T-helper 17 cell (primary cell): ENCODE measurements at regions not wholly inside any gene's neighbourhood (a gene's known extent, or its start where the extent isn't known, plus 50 kb on each side); places are given as distances from the start of the nearest gene placed in this dataset.
A peak's percentile ranks its signal among the peaks of the same experiment; 100 is the strongest.
"Not testable (repeated sequence)": the region's sequence is repeated elsewhere in the genome, so short reads cannot be mapped to it uniquely, and the experiment has no call there.

Experiments
- ATAC-seq: fragments of 150-1000 bp; cut with Tn5 transposase; 2 replicates; pipeline ENCODE4 v1.10.0; 2021; ENCODE audit warnings: mild to moderate bottlenecking, moderate library complexity
- DNase-seq, 3 donors: peaks; one replicate each; pipeline versions ENCODE4 v3.0.0 to v3.0.0-alpha.2; 2020 to 2021
- H3K9me3 ChIP-seq: one replicate; pipeline ENCODE4 v1.7.0; 2013; ENCODE audit warnings: low read length, mild to moderate bottlenecking; ENCODE audit not compliant: control insufficient read depth, poor library complexity, severe bottlenecking
- H3K27ac Mint-ChIP-seq: one replicate; pipeline ENCODE4 v1.8.0; 2022; ENCODE audit warnings: mild to moderate bottlenecking, moderate library complexity, mixed read lengths
- H3K27me3 Mint-ChIP-seq: one replicate; pipeline ENCODE4 v1.8.0; 2022; ENCODE audit warnings: mixed read lengths
- H3K36me3 Mint-ChIP-seq: one replicate; pipeline ENCODE4 v1.8.0; 2022; ENCODE audit warnings: low read depth, mixed read lengths
- H3K4me1 Mint-ChIP-seq: one replicate; pipeline ENCODE4 v1.8.0; 2022; ENCODE audit warnings: mild to moderate bottlenecking, mixed read lengths
- H3K4me3 Mint-ChIP-seq: one replicate; pipeline ENCODE4 v1.8.0; 2022; ENCODE audit warnings: mild to moderate bottlenecking, moderate library complexity, mixed read lengths

DNA sequence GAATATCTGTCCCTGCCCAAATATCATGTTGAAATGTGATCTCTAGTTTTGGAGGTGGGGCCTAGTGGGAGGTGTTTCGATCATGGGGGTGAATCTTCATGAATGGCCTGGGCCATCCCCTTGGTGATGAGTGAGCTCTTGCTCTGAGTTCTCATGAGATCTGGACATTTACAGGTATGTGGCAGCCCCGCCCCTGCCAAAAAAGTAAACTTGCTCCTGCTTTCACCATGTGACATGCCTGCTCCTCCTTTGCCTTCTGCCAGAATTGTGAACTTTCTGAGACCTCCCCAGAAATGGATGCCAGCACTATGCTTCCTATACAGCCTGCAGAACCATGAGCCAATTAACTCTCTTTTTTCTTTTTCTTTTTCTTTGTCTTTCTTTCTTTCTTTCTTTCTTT, 229.3 kb downstream of the POTEG start:
- H3K4me1 Mint-ChIP-seq, H3K27me3 Mint-ChIP-seq, ATAC-seq, H3K36me3 Mint-ChIP-seq, H3K27ac Mint-ChIP-seq, H3K4me3 Mint-ChIP-seq, H3K9me3 ChIP-seq, DNase-seq: not testable (repeated sequence)

DNA sequence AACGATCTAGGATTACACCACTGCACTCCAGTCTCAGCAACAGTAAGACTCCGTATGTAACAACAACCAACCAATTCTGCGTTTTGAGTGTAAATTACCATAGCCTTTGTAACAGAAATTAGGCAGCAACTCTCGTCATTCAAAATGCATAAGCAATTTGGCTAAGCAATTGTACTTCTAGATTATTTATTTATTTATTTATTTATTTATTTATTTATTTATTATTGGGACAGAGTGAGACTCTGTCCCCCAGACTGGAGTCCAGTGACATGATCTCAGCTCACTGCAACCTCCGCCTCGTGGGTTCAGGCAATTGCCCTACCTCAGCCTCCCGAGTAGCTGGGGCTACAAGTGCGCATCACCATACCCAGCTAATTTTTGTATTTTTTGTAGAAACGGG, 217.7 kb downstream of the POTEG start:
- not testable (repeated sequence) for H3K27ac Mint-ChIP-seq, H3K4me3 Mint-ChIP-seq, H3K4me1 Mint-ChIP-seq, H3K27me3 Mint-ChIP-seq, H3K36me3 Mint-ChIP-seq, ATAC-seq, DNase-seq, H3K9me3 ChIP-seq

DNA sequence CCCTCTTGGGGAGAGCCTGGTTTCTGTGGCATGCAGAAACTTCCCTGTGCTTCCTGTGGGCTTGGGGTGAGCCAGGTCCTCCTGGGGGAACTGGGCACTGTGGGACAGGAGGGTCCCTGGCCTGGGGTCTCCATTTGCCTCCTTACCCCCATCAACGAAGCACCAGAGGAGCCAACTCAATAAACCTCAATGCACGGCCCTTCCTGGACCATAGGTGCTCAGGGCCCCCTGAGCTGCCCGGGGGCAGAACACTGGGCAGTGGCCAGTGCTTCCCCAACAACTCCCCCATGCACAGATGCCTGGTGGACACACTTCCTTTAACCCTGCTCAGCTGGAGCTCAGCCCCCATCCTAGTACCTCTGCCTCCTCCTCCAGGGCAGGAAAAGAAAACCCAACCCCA, 214.7 kb downstream of the POTEG start:
- H3K36me3 Mint-ChIP-seq, result not testable (repeated sequence)

DNA sequence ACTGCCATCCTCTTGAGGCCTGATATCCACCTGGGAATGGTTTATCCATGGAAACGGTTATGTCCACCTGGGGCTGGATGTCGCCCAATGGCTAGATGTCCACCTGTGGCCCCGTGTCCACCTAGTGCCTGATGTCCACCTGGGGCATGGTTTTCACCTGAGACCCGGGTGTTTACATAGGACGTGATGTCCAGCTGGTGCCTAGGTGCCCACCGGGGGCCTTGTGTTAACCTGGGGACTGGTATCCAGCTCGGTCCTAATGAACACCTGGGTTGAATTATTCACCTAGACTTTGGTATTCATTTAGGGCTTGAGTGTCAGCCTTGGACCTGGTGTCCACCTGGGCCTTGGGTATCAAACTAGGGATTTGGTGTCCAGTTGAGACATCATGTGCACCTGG, 202.7 kb downstream of the POTEG start:
- ATAC-seq, DNase-seq: not testable (repeated sequence)

More for the DNA sequence above, 214.7 kb downstream of the POTEG start:
- not testable (repeated sequence) for ATAC-seq, H3K27ac Mint-ChIP-seq, H3K9me3 ChIP-seq, H3K4me3 Mint-ChIP-seq, H3K27me3 Mint-ChIP-seq, H3K4me1 Mint-ChIP-seq, DNase-seq

DNA sequence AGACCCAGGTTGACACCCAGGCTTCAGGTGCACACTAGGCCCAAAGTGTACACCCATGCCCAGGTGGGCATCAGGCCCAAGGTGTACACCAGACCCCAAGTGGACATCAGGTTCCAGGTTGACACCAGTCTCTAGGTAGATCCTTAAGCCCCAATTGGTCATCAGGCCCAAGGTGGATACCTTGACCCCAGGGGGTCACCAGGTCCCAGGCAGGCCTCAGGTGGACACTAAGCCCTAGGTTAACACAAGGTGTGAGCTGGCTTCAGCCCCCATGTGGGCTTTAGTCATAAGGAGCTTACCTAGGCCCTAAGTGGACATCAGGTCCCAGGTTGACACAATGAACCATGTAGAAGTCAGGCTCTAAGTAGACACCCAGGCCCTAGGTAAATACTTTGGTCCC, 200.1 kb downstream of the POTEG start:
- H3K9me3 ChIP-seq, H3K27me3 Mint-ChIP-seq, ATAC-seq, DNase-seq, H3K4me3 Mint-ChIP-seq, H3K4me1 Mint-ChIP-seq, H3K36me3 Mint-ChIP-seq, H3K27ac Mint-ChIP-seq: not testable (repeated sequence)

More for the DNA sequence above, 202.7 kb downstream of the POTEG start:
- not testable (repeated sequence) for H3K9me3 ChIP-seq, H3K4me1 Mint-ChIP-seq, H3K4me3 Mint-ChIP-seq, H3K27me3 Mint-ChIP-seq, H3K27ac Mint-ChIP-seq, H3K36me3 Mint-ChIP-seq

DNA sequence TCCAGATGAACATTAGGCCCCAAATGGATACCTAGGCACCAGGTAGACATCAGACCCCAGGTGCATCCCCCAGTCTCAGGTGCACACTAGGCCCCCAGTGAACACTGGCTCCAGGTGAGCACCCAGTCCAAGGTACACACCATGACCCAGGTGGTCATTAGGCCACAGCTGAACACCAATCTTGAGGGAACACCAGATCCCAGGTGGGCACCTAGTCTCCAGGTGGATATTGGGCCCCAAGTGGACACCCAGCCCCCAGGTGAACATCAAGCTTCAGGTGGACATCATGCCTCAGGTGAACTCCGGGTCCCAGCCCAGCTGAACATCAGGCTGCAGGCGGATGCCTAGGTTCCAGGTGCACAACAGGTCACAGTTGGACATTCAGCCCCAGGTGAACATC, 196.5 kb downstream of the POTEG start:
- ATAC-seq, H3K27me3 Mint-ChIP-seq, H3K36me3 Mint-ChIP-seq, H3K27ac Mint-ChIP-seq, DNase-seq, H3K4me1 Mint-ChIP-seq, H3K4me3 Mint-ChIP-seq, H3K9me3 ChIP-seq: not testable (repeated sequence)

DNA sequence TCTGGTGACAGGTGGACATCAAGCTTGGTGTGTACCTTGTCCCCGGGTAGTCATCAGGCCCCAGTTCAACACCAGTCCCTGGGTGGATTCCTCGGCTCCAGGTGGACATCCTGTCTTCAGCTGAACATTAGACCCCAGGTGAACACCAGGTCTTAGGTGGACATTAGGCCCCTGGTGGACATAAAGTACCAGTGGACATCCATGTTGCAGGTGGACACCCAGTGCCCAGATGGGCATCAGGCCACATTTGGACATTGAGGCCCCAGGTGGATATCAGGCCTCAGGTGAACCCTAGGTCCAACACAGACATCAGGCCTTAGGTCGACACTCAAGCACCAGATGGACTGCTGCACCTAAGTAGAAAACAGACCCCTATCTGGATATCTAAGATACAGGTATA, 195.6 kb downstream of the POTEG start:
- H3K4me3 Mint-ChIP-seq, H3K27me3 Mint-ChIP-seq, H3K36me3 Mint-ChIP-seq, H3K27ac Mint-ChIP-seq, H3K4me1 Mint-ChIP-seq, DNase-seq, ATAC-seq, H3K9me3 ChIP-seq: not testable (repeated sequence)

DNA sequence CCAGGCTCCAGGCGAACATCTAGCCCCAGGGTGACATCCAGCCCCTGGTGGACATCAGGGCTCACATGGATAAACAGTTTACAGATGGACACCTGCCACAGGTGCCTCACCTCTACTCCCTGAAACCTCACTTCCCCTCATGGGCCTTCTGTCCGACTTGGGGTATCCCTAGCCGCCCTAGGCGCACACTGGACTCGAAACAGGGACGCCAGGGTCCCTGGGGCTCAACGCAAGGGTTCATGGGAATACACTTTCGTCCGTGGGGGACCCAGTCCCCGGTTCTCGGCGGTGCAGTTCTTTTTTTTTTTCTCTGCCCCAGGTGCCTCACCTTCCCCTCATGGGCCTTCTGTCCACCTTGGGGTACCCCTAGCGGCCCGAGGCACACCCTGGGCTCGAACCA, 194.2 kb downstream of the POTEG start:
- H3K27ac Mint-ChIP-seq, DNase-seq, H3K4me1 Mint-ChIP-seq, H3K4me3 Mint-ChIP-seq, H3K36me3 Mint-ChIP-seq, ATAC-seq, H3K27me3 Mint-ChIP-seq, H3K9me3 ChIP-seq: not testable (repeated sequence)

DNA sequence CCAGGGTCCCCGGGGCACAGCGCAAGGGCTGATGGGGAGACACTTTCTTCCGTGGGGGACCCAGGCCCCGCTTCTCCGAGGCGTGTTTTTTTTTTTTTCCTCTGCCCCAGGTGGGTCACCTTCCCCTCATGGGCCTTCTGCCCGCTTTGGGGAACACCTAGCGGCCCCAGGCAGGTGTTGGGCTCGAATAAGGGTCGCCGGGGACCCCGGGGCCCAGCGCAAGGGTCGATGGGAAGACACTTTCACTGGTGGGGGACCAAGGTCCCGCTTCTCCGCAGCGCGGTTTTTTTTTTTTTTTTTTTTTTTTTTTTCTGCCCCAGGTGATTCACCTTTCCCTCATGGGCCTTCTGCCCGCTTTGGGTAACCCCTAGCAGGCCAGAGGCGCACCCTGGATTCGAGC, 193.8 kb downstream of the POTEG start:
- ATAC-seq, H3K36me3 Mint-ChIP-seq, H3K9me3 ChIP-seq, H3K27ac Mint-ChIP-seq, H3K4me3 Mint-ChIP-seq, H3K4me1 Mint-ChIP-seq, H3K27me3 Mint-ChIP-seq, DNase-seq: not testable (repeated sequence)

DNA sequence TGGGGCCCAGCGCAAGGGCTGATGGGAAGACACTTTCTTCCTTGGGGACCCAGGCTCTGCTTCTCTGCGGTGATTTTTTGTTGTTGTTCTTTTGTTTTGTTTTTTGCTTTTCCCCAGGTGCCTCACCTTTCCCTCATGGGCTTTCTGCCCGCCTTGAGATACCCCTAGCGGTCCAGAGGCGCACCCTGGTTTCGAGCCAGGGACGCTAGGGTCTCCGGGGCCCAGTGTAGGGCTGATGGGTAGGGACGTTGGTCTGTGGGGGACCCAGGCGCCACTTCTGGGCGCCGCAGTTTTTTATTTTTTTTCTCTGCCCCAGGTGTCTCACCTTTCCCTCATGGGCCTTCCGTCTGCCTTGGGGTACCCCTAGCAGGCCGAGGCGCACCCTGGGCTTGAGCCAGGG, 192.7 kb downstream of the POTEG start:
- not testable (repeated sequence) for H3K27me3 Mint-ChIP-seq, H3K36me3 Mint-ChIP-seq, H3K4me1 Mint-ChIP-seq, H3K27ac Mint-ChIP-seq, H3K9me3 ChIP-seq, ATAC-seq, H3K4me3 Mint-ChIP-seq
- DNase-seq, result peak in 1 of 3 donors; percentile 1

DNA sequence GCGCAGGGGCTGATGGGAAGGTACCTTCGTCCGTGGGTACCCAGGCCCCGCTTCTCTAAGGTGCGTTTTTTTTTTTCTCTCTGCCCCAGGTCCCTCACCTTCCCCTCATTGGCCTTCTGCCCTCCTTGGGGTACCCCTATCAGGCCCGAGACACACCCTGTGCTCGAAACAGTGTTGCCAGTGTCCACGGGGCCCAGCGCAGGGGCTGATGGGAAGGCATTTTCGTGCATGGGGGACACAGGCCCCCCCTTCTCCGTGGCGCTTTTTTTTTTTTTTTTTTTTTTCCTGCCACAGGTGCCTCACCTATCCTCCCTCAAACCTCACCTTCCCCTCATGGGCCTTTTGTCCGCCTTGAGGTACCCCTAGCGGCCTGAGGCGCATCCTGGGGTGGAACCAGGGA, 191.6 kb downstream of the POTEG start:
- not testable (repeated sequence) for H3K4me3 Mint-ChIP-seq

DNA sequence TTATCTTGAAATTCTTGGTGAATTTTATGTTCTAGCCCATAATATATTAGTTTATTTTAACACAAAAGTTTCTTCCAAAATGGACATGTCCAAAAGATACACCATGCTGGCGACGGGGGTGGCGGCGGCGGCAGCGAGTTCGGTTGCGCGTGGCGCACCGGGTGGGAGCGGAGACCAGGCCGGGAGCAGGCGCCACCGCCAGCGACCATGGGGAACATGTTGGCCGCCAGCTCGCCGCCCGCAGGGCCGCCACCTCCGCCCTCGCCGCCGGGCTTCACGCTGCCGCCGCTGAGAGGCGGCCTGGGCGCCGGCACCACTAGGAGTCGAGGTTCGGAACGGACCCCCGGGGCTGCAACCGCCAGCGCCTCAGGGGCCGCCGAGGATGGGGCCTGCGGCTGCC, 167.2 kb downstream of the POTEG start:
- H3K9me3 ChIP-seq, H3K36me3 Mint-ChIP-seq, H3K27me3 Mint-ChIP-seq, ATAC-seq, DNase-seq, H3K27ac Mint-ChIP-seq, H3K4me3 Mint-ChIP-seq, H3K4me1 Mint-ChIP-seq: not testable (repeated sequence)

More for the DNA sequence above, 191.6 kb downstream of the POTEG start:
- not testable (repeated sequence) for H3K36me3 Mint-ChIP-seq, H3K4me1 Mint-ChIP-seq, ATAC-seq, H3K27me3 Mint-ChIP-seq, H3K9me3 ChIP-seq, H3K27ac Mint-ChIP-seq, DNase-seq

DNA sequence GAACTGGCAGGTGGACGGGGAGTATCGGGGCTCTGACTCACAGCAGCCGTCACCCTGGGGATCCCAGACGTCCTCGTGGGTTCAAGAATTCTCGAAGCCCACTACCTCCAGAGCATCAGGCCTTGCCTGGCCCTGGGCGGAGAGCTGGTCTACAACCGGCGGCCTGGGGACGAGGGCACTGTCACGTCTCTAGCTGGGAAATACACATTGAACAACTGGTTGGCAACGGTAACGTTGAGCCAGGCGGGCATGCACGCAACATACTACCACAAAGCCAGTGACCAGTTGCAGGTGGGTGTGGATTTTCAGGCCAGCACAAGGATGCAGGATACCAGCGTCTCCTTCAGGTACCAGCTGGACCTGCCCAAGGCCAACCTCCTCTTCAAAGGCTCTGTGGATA, 166.5 kb downstream of the POTEG start:
- not testable (repeated sequence) for ATAC-seq, DNase-seq

DNA sequence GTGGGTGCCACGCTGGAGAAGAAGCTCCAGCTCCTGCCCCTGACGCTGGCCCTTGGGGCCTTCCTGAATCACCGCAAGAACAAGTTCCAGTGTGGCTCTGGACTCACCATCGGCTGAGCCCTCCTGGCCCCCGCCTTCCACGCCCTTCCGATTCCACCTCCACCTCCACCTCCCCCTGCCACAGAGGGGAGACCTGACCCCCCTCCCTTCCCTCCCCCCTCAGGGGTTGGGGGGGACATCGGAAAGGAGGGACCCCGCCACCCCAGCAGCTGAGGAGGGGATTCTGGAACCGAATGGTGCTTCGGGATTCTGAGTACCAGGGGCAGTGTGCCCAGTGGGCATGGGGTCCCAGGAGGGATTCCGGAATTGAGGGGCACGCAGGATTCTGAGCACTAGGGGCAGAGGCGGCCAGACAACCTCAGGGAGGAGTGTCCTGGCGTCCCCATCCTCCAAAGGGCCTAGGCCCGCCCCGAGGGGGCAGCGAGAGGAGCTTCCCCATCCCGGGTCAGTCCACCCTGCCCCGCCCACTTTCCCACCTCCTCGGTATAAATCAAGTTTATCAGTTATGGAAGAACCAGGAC, 166.0 kb downstream of the POTEG start:
- not testable (repeated sequence) for H3K4me3 Mint-ChIP-seq, H3K9me3 ChIP-seq, DNase-seq, H3K36me3 Mint-ChIP-seq, ATAC-seq, H3K4me1 Mint-ChIP-seq, H3K27ac Mint-ChIP-seq, H3K27me3 Mint-ChIP-seq

More for the DNA sequence above, 166.5 kb downstream of the POTEG start:
- H3K9me3 ChIP-seq, H3K4me1 Mint-ChIP-seq, H3K4me3 Mint-ChIP-seq, H3K27me3 Mint-ChIP-seq, H3K27ac Mint-ChIP-seq, H3K36me3 Mint-ChIP-seq: not testable (repeated sequence)
